ENCODE measurements at regions not wholly inside any gene's neighbourhood (a gene's known extent, or its start where the extent isn't known, plus 50 kb on each side); places are given as distances from the start of the nearest gene placed in this dataset.
"Not testable (repeated sequence)": the region's sequence is repeated elsewhere in the genome, so short reads cannot be mapped to it uniquely, and the experiment has no call there.

- H3K36me3 Mint-ChIP-seq (ENCODE audit: low read depth): no peaks in the 10 kb centered on the region
- H3K4me1 Mint-ChIP-seq: no peaks in the 10 kb centered on the region
- no peaks in the 10 kb centered on the region for H3K27me3 Mint-ChIP-seq (ENCODE audit: low read depth, poor library complexity)
- no peak overlapping the region for H3K27ac Mint-ChIP-seq
- TF ChIP-seq, protein P1, sequence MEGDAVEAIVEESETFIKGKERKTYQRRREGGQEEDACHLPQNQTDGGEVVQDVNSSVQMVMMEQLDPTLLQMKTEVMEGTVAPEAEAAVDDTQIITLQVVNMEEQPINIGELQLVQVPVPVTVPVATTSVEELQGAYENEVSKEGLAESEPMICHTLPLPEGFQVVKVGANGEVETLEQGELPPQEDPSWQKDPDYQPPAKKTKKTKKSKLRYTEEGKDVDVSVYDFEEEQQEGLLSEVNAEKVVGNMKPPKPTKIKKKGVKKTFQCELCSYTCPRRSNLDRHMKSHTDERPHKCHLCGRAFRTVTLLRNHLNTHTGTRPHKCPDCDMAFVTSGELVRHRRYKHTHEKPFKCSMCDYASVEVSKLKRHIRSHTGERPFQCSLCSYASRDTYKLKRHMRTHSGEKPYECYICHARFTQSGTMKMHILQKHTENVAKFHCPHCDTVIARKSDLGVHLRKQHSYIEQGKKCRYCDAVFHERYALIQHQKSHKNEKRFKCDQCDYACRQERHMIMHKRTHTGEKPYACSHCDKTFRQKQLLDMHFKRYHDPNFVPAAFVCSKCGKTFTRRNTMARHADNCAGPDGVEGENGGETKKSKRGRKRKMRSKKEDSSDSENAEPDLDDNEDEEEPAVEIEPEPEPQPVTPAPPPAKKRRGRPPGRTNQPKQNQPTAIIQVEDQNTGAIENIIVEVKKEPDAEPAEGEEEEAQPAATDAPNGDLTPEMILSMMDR (IDR thresholded peaks at IDR 0.05): no peak
- DNase-seq: no peak
- H3K4me3 Mint-ChIP-seq: no peak overlapping the region
- no peaks in the 10 kb centered on the region for H3K9me3 Mint-ChIP-seq
Measured at GRCh38 chr4:100926039-100926717, 408.4 kb upstream of the EMCN start.

- peaks cover 22% of the 10 kb centered on the region for H3K9me3 Mint-ChIP-seq
- TF ChIP-seq, protein P1 (IDR thresholded peaks at IDR 0.05): no peak
- no peak overlapping the region for H3K27ac Mint-ChIP-seq
- H3K36me3 Mint-ChIP-seq (ENCODE audit: low read depth): no peaks in the 10 kb centered on the region
- no peak for DNase-seq
- H3K4me3 Mint-ChIP-seq: no peak overlapping the region
- no peaks in the 10 kb centered on the region for H3K27me3 Mint-ChIP-seq (ENCODE audit: low read depth, poor library complexity)
- H3K4me1 Mint-ChIP-seq: no peaks in the 10 kb centered on the region
Measured at GRCh38 chr4:100913685-100914084, 395.9 kb upstream of the EMCN start.

DNA sequence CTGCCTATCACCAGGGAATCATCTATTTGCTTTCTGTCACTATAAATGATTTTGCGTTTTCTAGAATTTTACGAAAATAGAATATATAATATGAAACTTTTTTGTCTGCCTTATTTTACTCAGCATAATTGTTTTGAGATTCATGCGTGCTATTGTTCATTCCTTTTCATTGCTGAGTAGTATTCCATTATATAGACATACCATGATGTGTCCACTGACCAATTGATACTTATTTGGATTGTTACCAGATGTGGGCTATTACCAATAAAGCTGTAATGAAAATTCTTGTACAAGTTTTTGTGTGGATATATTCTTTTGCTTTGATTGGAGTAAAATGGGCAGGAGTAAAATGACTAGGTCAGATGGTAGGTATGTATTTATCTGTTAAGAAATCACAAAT lies 390.7 kb upstream of the EMCN start:
- no peaks in the 10 kb centered on the region for H3K9me3 Mint-ChIP-seq
- H3K4me3 Mint-ChIP-seq: no peak overlapping the region
- H3K27me3 Mint-ChIP-seq (ENCODE audit: low read depth, poor library complexity): peaks cover 9% of the 10 kb centered on the region
- TF ChIP-seq, protein P1 (IDR thresholded peaks at IDR 0.05): no peak
- no peak overlapping the region for H3K27ac Mint-ChIP-seq
- H3K4me1 Mint-ChIP-seq: no peaks in the 10 kb centered on the region
- no peaks in the 10 kb centered on the region for H3K36me3 Mint-ChIP-seq (ENCODE audit: low read depth)
- no peak for DNase-seq

DNA sequence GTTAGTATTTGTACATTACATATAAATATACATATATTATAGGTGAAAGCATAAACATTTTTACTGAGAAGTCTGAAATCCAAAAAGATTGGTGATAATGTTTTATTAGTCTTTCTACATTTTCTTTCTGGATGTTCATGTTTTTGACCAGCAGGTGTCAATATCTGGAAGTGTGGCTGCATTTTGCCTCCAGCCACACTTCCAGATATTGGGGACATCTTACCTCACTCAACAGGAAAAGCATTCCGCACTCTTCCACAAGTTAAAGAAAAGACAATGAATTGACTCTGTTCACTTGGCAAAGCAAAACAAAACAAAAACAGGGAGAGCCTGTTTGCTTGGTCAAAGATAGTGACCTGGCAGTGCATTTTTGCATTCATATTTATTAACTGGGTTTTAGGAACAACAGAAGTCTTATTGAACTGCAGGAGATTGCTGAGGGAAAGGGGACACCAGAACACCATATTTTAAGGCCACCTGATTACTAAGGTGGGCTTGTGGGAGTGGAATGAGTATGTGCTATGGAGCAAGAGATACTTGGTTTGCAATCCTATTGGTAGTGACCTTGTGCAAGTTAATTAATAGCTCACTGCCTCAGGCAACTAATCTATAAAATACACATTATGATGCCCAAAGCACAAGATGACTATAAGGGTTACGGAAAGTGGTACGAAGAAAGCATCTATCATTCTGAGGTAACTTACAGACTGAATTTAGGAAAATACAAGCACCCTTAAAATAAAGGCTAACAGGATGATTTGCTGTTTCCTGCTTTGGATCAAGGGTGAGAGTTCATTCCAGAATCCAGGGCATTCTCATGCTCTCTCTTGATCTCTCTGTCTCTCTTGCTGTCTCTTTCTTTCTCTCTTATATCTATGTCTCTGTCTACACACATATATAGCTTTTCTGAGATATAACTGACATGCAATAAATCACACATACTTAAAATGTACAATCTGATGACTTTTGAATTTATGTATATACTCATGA lies 389.9 kb upstream of the EMCN start:
- TF ChIP-seq, protein P1 (IDR thresholded peaks at IDR 0.05): no peak
- Mint-ChIP-seq H3K27me3 (ENCODE audit: low read depth, poor library complexity) (peaks cover 9% of the 10 kb centered on the region), H3K27ac (peak overlapping the region; percentile 19), H3K36me3 (ENCODE audit: low read depth) (no peaks in the 10 kb centered on the region), H3K9me3 (no peaks in the 10 kb centered on the region), H3K4me3 (no peak overlapping the region), H3K4me1 (no peaks in the 10 kb centered on the region)
- no peak for DNase-seq

DNA sequence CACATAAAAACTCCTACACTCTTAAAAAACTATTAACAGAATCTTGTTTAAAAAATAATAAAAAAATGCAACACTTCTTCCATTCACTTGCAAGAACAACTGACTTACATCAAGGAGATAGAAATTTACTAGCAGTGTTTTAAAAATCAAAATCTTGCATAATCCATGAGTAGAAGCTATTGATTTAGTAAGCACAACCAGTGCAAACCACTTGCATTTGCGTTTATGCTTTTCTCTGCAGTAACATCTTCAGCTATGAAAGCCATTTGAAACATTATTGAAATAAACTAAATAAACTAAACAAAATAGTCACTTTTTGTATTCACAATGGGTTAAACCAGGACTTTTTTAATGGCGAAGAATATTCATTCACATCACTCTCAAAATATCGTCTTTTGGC lies 389.2 kb upstream of the EMCN start:
- Mint-ChIP-seq H3K9me3 (no peaks in the 10 kb centered on the region), H3K4me3 (no peak overlapping the region), H3K36me3 (ENCODE audit: low read depth) (no peaks in the 10 kb centered on the region), H3K27me3 (ENCODE audit: low read depth, poor library complexity) (peaks cover 9% of the 10 kb centered on the region), H3K27ac (no peak overlapping the region), H3K4me1 (no peaks in the 10 kb centered on the region)
- TF ChIP-seq, protein P1 (IDR thresholded peaks at IDR 0.05): no peak
- no peak for DNase-seq

DNA sequence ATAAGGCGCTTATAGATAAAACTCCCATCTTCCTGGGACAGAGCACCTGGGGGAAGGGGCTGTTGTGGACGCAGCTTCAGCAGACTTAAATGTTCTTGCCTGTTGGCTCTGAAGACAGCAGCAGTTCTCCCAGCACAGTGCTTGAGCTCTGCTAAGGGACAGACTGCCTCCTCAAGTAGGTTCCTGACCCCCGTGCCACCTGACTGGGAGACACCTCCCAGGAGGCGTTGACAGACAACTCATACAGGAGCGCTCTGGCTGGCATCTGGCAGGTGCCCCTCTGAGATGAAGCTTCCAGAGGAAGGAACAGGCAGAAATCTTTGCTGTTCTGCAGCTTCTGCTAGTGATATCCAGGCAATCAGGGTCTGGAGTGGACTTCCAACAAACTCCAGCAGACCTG lies 383.1 kb upstream of the EMCN start:
- not testable (repeated sequence) for H3K27me3 Mint-ChIP-seq (ENCODE audit: low read depth, poor library complexity); H3K36me3 Mint-ChIP-seq (ENCODE audit: low read depth); H3K9me3 Mint-ChIP-seq; H3K4me1 Mint-ChIP-seq; H3K27ac Mint-ChIP-seq; DNase-seq; H3K4me3 Mint-ChIP-seq

All from nephron progenitor cell (in vitro differentiated cells).